Uterus (tissue), 2 donors: ENCODE measurements at regions not wholly inside any gene's neighbourhood (a gene's known extent, or its start where the extent isn't known, plus 50 kb on each side); places are given as distances from the start of the nearest gene placed in this dataset.

Experiments used
- POLR2A ChIP-seq, 2 donors: fragments of 450-650 bp; IDR thresholded peaks; one replicate each; pipeline ENCODE4 v1.6.1; 2016; ENCODE audit warnings: antibody characterized with exemption in 2 of 2, mild to moderate bottlenecking in 1 of 2, moderate library complexity in 1 of 2
- TF ChIP-seq, protein P1 (sequence below), 4 experiments: fragments of 200-600 bp in 2 of 4; fragments of 450-650 bp in 2 of 4; sonication (generic) in 2 of 4; IDR thresholded peaks; one replicate each; pipeline ENCODE4 v1.5.1; 2016 to 2019; ENCODE audit warnings: antibody characterized with exemption in 4 of 4, mild to moderate bottlenecking in 2 of 4, moderate library complexity in 1 of 4

DNA sequence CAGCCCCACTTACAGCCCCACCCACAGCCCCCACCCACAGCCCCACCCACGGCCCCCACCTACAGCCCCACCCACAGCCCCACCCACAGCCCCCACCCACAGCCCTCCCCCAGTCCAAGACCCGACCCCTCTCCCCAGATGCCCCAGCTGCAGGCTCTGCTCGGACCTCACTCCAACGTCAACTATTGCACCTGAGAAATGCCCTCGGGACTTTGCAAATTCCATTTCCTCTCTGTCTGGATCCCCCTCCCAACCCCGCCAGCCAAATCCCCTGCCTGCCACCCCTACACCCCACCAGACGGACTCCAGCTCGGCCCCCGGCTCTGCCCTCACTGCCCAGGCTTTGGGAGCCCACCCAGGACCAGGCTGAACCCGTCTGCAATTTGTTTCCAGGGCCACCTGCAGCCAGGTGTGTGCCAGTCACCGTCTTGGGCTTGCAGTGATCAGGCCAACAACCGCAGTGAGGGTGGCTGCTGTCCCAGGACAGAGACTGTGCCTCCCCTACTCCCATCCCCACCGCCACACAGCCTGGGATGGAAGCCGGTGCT lies 662.8 kb downstream of the BRD1 start:
- TF ChIP-seq, protein P1, sequence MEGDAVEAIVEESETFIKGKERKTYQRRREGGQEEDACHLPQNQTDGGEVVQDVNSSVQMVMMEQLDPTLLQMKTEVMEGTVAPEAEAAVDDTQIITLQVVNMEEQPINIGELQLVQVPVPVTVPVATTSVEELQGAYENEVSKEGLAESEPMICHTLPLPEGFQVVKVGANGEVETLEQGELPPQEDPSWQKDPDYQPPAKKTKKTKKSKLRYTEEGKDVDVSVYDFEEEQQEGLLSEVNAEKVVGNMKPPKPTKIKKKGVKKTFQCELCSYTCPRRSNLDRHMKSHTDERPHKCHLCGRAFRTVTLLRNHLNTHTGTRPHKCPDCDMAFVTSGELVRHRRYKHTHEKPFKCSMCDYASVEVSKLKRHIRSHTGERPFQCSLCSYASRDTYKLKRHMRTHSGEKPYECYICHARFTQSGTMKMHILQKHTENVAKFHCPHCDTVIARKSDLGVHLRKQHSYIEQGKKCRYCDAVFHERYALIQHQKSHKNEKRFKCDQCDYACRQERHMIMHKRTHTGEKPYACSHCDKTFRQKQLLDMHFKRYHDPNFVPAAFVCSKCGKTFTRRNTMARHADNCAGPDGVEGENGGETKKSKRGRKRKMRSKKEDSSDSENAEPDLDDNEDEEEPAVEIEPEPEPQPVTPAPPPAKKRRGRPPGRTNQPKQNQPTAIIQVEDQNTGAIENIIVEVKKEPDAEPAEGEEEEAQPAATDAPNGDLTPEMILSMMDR (IDR thresholded peaks at IDR 0.05), result no peak
- no peak for TF ChIP-seq POLR2A (IDR thresholded peaks at IDR 0.05)
